GM19455 (cell line): ENCODE measurements at regions not wholly inside any gene's neighbourhood (a gene's known extent, or its start where the extent isn't known, plus 50 kb on each side); places are given as distances from the start of the nearest gene placed in this dataset.
"Not testable (repeated sequence)": the region's sequence is repeated elsewhere in the genome, so short reads cannot be mapped to it uniquely, and the experiment has no call there.

Experiments used
- ATAC-seq: cut with Tn5 transposase; IDR thresholded peaks from one replicate; pipeline ENCODE4 v1.9.1; 2021; ENCODE audit not compliant: unreplicated experiment

DNA sequence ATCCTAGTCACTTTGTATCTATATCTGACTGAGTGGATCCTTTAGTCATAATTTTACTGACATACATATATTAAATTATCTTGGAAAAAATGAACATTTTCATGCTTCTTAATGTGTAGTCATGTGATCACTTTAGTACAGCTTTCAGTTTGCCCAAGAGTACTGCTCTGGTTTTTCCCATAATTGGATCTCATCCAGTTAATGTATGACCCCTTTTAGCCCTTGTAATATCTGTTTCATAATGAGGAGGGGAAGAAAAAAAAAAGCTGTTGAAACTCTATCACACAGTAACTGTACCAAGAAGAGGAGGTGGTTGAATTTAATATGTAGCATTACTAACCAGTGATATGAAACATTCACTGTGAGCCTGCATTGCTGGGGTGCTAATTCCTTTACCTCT is 328.7 kb downstream of the PTPRC start:
- no peak for ATAC-seq

DNA sequence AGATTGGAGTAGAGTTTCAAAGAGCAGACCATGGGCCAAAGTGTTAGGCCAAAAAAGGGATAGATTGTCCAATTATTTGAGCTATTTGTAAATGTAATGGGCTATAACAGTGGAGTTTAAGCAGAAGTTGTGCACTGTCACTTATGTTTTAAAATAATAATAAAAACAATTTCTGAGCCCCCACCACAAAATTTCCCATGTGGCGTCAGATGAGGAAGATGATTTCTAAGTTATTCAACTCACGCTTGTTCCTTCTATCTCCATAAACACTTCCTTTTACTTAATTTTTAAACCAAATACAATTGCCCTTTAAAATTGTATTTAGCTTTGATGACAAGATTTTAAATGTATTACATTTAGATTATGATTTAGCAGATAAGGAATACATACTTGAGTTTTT is 330.0 kb downstream of the PTPRC start:
- ATAC-seq = no peak

DNA sequence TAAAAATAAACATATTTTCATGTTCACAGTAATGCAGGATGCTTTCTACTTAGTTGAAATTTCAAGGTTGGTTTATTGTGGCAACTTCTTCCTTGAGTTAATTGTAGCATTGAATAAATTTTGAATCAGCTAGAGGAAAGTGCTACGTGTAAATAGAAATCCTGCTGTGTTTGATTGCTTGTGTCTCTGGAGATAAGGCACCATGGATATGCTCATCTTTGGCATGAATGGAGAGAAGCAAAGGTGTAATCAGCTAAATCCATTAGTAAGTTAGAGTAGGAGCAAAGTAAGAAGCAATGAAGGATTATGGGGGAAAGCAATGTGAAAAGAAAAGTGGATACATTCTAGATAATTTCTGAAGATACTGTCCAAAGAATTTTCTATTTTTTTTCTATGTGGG is 331.1 kb downstream of the PTPRC start:
- ATAC-seq = no peak

DNA sequence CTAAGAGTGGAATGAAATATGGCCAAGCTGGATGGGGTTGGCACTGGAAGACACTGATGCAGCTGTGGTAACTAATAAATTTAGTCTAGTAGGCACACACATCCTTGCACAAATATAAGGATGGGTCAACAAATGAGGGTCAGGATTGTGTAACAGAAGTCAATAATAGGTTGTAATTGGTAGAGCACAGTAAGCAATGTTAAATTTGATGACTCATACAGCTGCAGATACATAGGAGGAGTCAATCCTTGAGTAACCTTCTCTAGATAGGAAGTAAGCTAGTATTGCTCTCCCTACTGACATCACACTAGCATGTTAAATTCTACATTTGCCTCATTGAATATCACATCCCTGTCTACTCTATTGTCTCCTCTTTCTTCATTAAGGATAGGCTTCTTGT is 332.1 kb downstream of the PTPRC start:
- no peak for ATAC-seq

DNA sequence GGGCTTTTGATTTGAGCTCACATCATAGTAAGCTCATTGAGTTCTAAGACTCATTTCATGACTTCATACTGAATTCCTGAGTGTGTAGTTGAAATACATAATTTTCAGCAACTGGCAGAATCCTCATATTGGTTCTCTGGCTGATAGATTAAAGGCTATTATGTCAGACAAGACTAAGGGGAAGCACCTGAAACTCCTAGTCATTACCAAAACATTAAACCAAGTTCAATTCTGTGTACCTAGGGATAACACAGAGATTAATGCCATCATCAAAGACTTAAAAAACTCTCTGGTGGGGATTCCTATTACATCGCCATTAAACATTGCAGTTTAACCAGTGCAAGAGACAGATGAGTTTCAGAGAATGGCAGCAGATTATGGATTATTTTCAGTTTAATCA is 339.1 kb downstream of the PTPRC start:
- no peak for ATAC-seq

DNA sequence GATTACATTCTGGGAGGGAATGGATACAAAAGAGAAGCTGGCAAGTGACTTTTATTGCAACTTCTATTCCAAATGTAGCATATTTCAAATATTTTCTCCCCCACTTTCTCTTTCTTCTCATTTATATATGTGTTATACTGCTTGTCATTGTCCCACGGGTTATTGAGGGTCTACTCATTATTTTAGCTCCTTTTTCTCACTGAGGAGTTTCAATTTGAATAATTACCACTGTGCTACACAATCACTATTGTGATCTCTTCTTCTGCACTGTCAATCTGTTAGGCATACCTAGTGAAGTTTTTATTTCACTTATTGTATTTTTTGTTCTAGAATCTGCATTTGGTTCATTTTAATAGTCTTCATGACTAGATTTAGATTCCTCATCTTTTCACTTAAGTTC is 339.7 kb downstream of the PTPRC start:
- no peak for ATAC-seq

DNA sequence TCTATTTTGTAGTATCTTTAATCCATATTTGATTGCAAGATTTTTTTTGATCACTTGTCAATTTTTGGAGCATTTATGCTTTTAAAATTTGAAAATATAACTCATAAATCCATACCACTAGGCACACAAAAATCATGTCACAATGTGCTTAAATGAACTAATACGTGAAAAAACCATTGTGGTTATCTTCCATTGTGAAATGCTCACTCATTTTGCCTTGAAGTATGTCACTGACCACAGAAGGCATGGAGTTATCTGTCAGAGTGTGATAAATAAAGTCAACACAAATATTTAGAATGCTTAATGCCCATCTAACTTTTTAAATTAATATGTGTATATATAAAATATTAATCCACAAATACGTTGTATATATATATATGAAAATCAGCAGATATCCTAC is 347.2 kb downstream of the PTPRC start:
- no peak for ATAC-seq

DNA sequence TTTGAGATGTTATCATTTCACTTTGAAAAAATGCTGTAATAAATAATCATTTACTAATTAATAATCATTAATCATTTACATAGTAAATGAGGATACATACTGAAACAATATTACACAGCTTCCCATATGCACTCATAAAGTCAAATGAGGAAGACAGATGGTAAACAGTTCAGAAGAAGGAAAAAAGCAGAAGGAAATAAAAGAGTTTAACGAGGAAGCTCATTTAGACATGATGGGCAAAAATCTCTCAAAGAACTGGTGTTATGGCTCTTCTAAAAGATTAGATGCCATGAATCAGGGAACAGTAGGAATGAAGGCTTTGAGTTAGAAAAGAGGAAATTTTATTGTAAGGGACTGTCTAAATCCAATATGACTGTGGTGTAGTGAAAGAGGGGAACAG is 347.6 kb downstream of the PTPRC start:
- ATAC-seq = no peak

DNA sequence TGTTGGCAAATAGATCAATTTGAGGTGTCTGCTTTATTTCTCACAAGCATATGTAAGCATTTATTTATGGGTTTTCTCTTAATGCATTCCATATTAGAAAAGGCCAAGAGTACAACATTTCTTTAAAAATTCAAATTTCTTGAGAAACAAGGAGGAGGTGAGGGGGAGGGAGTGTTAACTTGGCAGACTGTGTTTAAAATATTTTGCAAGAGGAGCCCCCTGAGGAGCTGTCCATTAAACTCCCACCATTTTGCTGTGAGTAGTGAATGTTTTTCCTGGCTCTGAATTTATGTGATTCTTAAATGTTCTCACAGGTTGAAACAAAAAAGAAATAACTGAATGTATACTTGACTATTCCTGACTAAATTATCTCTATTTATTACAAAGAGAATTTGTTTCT is 363.8 kb downstream of the PTPRC start:
- ATAC-seq = no peak

DNA sequence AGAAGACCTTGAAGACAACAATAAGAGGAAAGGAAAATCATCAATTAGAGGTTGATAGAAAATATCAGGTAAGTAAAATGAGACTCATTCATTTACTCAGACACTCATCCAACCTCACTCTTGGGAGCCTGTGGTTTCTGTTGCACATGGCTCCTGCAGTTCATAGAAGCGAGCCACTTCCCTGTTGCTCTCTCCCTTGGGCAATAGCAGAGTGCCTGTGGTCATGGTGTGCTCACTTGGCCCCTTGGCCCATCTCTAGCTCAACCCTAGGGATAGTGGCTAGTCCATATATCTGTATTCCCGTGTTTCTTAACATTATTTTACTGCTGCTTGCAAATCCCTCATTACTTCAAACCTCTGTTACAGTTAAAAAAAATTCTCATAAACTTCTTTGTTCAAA is 368.6 kb downstream of the PTPRC start:
- no peak for ATAC-seq

DNA sequence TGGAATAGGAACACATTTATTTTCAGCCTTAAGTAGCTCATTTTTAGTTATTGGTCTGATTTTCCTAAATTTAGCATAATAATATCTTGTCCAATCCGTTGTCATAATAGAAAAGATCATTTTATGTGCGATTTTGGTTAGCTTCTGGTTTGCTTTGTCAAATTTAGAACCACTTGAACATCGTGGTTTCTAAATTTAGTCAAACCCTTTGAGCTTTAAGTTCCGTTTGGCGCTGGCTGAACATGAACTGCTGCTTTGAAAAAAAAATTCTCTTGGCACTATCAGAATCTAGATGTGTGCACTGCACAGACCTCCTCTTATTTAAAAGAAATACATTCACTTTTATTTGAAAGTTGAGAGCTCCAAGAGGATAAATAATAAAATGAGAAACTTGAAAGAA is 370.6 kb downstream of the PTPRC start:
- no peak for ATAC-seq

DNA sequence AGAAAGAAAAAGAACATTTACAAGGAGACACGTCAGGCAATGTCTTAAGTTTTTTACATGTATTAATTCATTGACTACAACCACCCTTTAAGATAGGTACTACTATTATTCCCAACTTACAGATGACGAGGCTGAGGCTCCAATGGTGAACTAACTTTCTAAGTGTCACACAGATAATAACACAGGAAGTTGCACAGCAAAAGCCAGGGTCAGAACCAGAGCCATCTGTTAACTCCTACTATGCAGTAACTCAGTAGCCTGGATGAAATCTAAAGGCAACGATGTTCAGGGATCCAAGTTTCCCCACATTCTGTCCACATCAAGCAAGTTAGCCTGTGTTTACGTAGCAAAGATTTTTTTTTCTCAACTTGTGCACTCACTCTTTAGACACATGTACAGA is 371.7 kb downstream of the PTPRC start:
- no peak for ATAC-seq

DNA sequence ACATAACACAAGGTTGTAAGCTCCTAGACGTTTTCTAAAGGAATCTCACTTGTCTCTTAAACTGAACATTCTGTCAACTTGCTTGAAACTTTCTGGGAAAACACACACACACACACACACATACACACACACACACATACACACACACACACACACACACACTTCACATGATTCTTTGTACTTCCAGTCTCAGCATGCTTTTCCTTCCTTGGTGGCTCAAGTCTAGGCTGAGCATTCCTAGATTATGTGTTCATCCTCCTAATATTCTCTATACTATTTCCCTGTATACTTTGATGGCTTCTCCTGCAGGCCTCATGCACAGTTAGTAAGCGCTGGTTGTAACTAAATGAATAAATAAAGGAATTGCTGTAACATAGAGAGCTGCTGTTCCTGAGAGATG is 372.1 kb downstream of the PTPRC start:
- ATAC-seq = no peak

DNA sequence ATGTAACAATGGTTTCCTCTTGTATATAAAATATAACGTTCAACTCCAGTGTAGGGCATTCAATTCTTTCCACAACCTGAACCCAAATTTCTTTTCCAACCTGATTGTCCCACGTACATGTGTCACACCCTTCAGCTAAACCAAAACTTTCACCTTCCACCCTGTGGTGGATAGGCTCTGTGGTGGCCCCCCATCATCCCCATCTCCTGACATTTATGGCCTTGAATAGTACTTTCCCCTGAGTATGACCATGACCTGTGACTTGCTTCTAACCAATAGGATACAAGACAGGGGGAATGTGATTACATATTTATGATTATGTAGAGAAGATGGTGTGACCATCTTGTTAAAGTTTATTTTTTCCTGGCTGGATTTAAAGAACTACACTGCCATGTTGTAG is 377.0 kb downstream of the PTPRC start:
- no peak for ATAC-seq

DNA sequence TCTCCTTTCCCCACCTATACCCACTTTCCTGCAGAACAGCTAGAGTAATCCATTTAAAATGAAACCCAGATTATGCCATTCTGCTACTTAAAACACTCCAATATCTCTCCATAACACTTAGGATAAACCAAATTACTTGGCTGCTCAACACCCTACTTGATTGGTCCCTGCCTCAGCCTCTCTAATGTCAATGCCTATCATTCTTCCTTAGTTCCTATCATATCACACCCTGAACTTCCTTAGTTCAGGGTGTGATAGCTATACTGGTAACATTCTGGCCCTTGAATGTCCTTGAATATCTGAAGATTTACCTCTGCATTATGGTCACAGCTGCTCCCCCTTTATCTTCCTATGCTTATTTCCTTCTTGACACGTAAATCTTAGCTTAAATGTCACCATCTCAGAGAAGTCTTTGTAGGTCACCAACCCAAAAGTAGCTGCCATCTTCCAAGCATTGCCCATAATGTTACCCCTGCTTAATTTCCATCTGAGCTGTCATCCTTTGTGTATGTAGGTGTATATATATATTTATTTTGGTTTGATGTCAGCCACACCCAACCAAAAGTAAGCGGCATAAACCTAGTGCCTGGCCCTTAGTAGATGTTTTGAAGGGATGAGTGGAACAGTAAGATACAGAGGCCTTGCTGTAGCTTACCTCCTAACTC is 379.8 kb downstream of the PTPRC start:
- no peak for ATAC-seq

DNA sequence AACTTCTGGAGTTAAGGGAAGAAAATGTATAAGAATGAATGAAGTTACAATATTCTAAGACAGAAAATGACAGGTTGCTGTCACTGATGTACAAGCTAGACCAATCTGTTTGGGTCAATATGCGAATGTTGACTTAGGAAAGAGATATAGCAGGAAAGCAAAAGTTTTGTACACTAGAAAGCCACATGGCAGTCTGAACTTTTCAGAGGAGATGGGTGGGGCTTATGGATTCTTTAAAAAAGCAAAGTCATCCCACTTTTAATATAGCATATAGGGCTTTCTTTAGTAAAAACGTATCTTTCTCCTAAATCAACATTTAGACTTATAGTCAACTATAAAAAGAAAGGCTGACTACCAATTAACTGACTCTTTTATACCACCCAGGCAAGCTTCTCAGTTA is 381.2 kb downstream of the PTPRC start:
- no peak for ATAC-seq

DNA sequence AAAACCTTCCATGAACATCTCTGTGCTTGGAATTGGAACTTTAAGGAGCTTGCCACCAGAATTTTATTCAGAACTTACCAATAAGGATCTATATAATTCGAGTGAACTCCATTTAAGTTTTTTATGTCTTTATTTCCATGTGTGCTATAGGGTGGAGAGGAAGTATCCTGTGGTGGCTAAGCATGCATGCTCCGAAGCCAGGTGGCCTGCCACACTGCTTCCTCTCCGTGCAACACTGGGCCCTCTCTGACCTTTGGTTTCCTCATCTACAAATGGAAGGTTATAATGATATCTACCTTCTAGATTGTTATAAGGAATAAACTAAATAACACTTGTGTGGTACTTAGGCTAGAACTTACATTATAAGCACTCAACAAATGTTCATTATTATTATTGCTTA is 382.1 kb downstream of the PTPRC start:
- ATAC-seq = no peak

DNA sequence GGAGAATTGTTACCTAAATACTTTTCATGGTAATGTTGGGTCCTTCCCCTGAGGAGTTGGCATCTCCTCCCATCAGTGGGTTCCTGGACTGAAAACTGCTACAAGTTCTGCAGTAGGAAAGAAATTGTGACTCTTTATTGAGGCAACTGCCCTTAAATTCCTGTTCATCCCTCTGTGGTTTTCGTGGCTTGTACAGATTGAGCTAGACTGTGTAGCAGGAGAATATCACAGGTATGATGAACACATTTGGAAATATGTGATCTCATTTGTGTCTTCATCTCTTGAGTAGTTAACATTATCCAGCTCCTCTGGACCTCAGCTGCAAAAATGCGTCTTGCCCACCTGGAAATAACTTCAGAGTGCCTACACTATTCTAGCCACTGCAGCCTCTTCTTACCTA is 390.6 kb downstream of the PTPRC start:
- ATAC-seq = no peak

DNA sequence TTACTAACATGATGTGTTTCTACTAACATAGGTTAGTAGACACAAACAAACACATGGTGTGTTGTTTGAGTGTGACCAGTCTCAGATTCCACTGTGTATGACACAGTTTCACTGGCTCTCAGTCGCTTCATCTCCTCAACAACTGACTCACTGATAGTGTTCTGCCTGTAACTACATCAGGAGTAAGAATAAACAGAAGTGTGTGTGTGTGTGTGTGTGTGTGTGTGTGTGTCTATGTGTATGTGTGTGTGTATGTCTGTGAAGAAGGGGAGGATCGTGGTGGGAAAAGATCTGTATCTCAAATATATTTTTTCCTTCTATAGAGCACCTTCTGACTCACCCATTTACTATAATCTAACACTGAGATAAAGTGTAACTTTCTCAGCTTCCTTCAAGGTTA is 391.0 kb downstream of the PTPRC start:
- ATAC-seq = no peak

DNA sequence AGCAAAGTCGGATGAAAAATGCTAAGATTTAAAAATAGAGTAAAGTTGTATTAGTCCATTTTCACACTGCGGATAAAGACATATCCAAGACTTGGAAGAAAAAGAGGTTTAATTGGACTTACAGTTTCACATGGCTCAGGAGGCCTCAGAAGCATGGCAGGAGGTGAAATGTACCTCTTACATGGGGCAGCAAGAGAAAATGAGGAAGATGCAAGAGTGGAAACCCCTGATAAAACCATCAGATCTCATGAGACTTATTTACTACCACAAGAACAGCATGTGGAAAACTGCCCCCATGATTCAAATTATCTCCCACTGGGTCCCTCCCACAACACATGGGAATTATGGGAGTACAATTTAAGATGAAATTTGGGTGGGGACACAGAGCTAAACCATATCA is 391.7 kb downstream of the PTPRC start:
- ATAC-seq = not testable (repeated sequence)

DNA sequence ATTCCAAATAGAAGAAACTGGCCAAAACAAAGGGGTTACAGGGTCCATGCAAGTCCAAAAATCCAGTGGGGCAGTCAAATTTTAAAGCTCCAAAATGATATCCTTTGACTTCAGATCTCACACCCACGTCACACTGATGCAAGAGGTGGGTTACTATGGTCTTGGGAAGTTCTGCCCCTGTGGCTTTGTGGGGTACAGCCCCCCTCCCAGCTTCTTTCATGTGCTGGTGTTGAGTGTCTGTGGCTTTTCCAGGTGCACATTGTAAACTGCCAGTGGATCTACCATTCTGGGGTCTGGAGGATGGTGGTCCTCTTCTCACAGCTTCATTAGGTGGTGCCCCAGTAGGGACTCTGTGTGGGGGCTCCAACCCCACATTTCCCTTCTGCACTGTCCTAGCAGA is 392.3 kb downstream of the PTPRC start:
- ATAC-seq = not testable (repeated sequence)

DNA sequence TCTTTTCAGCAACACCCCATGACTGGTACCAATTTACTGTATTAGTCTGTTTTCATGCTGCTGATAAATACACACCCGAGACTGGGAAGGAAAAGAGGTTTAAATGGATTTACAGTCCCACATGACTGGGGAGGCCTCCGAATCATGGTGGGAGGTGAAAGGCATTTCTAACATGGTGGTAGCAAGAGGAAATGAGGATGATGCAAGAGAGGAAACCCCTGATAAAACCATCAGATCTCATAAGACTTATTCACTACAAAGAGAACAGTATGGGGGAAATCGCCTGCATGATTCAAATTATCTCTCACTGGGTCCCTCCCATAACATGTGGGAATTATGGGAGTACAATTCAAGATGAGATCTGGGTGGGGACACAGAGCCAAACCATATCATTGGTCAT is 393.6 kb downstream of the PTPRC start:
- ATAC-seq = not testable (repeated sequence)

DNA sequence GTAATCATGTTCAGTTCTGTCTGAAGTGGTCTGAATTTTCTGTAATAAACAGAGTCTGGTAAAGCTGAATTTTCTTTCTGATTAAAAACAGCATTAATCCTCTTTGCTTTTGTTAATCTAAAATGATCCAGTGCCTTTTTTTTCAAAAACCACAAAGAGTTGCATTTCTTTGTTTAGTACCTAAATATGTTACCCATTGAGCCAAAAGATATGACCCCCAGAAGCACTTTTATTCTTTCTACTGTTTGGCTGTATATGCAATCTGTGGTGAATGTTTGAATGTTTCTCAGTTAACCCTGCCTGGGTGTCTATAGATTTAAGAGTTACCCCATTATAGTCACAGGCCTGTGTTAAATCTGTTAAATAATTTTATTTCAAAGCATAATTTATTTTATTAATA is 394.8 kb downstream of the PTPRC start:
- no peak for ATAC-seq

DNA sequence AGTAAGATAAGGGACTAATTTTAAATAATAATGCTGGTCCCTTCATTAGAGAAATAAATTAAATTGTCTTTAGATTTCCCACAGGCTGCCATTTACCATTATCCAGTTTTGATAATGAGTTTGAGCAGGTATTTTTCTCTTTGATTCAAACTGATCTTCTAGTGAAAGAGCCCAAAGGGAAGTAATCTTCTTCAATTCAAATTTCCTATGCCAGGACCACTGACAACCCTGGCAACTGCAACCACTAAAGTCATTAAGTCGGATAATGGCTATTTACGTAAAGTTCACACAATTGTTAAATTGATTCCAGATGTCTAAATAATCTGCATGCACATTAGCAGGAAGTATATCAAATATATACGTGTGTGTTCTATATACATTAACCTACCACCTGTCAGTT is 399.3 kb downstream of the PTPRC start:
- no peak for ATAC-seq
